ENCODE measurements at regions not wholly inside any gene's neighbourhood (a gene's known extent, or its start where the extent isn't known, plus 50 kb on each side); places are given as distances from the start of the nearest gene placed in this dataset.

GRCh38 chr6:134517868-134518267 lies 200.0 kb upstream of the SGK1 start:
- TF ChIP-seq, protein P1, sequence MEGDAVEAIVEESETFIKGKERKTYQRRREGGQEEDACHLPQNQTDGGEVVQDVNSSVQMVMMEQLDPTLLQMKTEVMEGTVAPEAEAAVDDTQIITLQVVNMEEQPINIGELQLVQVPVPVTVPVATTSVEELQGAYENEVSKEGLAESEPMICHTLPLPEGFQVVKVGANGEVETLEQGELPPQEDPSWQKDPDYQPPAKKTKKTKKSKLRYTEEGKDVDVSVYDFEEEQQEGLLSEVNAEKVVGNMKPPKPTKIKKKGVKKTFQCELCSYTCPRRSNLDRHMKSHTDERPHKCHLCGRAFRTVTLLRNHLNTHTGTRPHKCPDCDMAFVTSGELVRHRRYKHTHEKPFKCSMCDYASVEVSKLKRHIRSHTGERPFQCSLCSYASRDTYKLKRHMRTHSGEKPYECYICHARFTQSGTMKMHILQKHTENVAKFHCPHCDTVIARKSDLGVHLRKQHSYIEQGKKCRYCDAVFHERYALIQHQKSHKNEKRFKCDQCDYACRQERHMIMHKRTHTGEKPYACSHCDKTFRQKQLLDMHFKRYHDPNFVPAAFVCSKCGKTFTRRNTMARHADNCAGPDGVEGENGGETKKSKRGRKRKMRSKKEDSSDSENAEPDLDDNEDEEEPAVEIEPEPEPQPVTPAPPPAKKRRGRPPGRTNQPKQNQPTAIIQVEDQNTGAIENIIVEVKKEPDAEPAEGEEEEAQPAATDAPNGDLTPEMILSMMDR (IDR thresholded peaks at IDR 0.05; ENCODE audit: partially characterized antibody, unreplicated experiment): no peak
- H3K36me3 Mint-ChIP-seq (ENCODE audit: unreplicated experiment): no peaks in the 10 kb centered on the region
- no peaks in the 10 kb centered on the region for H3K9me3 Mint-ChIP-seq (ENCODE audit: unreplicated experiment)
- H3K4me3 Mint-ChIP-seq (ENCODE audit: unreplicated experiment): no peak overlapping the region
- H3K27me3 Mint-ChIP-seq (ENCODE audit: unreplicated experiment): no peaks in the 10 kb centered on the region
- H3K4me1 Mint-ChIP-seq (ENCODE audit: low read depth, unreplicated experiment): peaks cover 6% of the 10 kb centered on the region
- H3K27ac Mint-ChIP-seq (ENCODE audit: unreplicated experiment): no peak overlapping the region
- no peak for DNase-seq

DNA sequence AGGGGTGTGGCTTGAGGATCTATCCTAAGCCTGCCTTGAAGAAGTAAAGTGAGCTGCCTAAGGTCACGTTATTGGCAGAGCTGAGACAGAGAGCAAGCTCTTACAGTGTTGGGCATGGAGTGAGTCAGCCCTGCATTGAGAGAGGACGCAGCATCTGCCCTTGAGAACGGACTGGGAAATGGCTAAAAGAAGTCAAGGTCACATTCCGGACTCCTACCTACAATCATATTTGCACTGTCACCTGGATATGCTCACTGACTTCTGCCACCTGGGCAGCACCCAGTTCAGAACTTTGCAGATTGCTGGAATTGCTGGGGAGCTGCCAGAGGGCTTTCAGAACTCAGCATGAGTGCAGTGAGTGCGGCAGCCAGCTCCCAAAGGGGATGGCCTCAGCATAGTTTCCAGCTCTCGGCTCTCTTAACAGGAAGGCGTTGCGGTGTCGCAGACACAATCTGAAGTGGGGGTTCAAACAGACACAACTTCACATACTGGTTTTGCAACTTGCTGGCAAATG lies 199.3 kb upstream of the SGK1 start:
- peak; percentile 36 for DNase-seq
- Mint-ChIP-seq H3K27ac (ENCODE audit: unreplicated experiment) (no peak overlapping the region), H3K4me1 (ENCODE audit: low read depth, unreplicated experiment) (peaks cover 6% of the 10 kb centered on the region), H3K36me3 (ENCODE audit: unreplicated experiment) (no peaks in the 10 kb centered on the region), H3K27me3 (ENCODE audit: unreplicated experiment) (no peaks in the 10 kb centered on the region), H3K4me3 (ENCODE audit: unreplicated experiment) (no peak overlapping the region), H3K9me3 (ENCODE audit: unreplicated experiment) (no peaks in the 10 kb centered on the region)
- TF ChIP-seq, protein P1 (IDR thresholded peaks at IDR 0.05; ENCODE audit: partially characterized antibody, unreplicated experiment): no peak

- no peak for DNase-seq
- H3K27me3 Mint-ChIP-seq (ENCODE audit: unreplicated experiment): no peaks in the 10 kb centered on the region
- no peak overlapping the region for H3K4me3 Mint-ChIP-seq (ENCODE audit: unreplicated experiment)
- TF ChIP-seq, protein P1 (IDR thresholded peaks at IDR 0.05; ENCODE audit: partially characterized antibody, unreplicated experiment): no peak
- no peaks in the 10 kb centered on the region for H3K9me3 Mint-ChIP-seq (ENCODE audit: unreplicated experiment)
- H3K4me1 Mint-ChIP-seq (ENCODE audit: low read depth, unreplicated experiment): peaks cover 6% of the 10 kb centered on the region
- H3K36me3 Mint-ChIP-seq (ENCODE audit: unreplicated experiment): no peaks in the 10 kb centered on the region
- no peak overlapping the region for H3K27ac Mint-ChIP-seq (ENCODE audit: unreplicated experiment)
Measured at GRCh38 chr6:134516582-134516981, 198.7 kb upstream of the SGK1 start.

GRCh38 chr6:134515986-134516385 lies 198.1 kb upstream of the SGK1 start:
- Mint-ChIP-seq H3K9me3 (ENCODE audit: unreplicated experiment) (no peaks in the 10 kb centered on the region), H3K27ac (ENCODE audit: unreplicated experiment) (no peak overlapping the region), H3K4me3 (ENCODE audit: unreplicated experiment) (no peak overlapping the region), H3K36me3 (ENCODE audit: unreplicated experiment) (no peaks in the 10 kb centered on the region), H3K27me3 (ENCODE audit: unreplicated experiment) (no peaks in the 10 kb centered on the region), H3K4me1 (ENCODE audit: low read depth, unreplicated experiment) (peaks cover 6% of the 10 kb centered on the region)
- DNase-seq: no peak
- TF ChIP-seq, protein P1 (IDR thresholded peaks at IDR 0.05; ENCODE audit: partially characterized antibody, unreplicated experiment): no peak

DNA sequence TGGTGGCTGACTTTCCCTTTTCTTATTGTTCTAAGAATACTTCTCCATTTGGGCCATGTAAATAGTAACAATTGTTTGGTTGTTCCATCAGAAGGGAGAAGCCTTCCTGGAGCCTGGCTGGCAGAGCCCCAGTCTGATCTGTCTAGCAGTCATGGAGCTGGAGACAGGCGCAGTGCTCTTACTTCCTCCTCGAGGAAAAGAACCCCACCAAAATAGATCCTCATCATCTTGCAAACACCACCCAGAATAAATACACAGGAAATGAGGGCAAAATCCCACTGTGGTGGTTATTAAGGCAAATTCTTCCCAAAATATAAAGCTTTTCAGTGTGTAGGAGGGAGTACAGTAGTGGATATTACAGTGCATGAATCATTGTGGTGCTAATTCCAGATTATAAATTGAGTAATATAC lies 195.1 kb upstream of the SGK1 start:
- Mint-ChIP-seq H3K4me3 (ENCODE audit: unreplicated experiment) (no peak overlapping the region), H3K9me3 (ENCODE audit: unreplicated experiment) (no peaks in the 10 kb centered on the region), H3K27ac (ENCODE audit: unreplicated experiment) (no peak overlapping the region), H3K4me1 (ENCODE audit: low read depth, unreplicated experiment) (peaks cover 6% of the 10 kb centered on the region), H3K36me3 (ENCODE audit: unreplicated experiment) (no peaks in the 10 kb centered on the region), H3K27me3 (ENCODE audit: unreplicated experiment) (no peaks in the 10 kb centered on the region)
- TF ChIP-seq, protein P1 (IDR thresholded peaks at IDR 0.05; ENCODE audit: partially characterized antibody, unreplicated experiment): no peak
- no peak for DNase-seq

All from glutamatergic neuron (in vitro differentiated cells).